ENCODE measurements at regions not wholly inside any gene's neighbourhood (a gene's known extent, or its start where the extent isn't known, plus 50 kb on each side); places are given as distances from the start of the nearest gene placed in this dataset.

DNA sequence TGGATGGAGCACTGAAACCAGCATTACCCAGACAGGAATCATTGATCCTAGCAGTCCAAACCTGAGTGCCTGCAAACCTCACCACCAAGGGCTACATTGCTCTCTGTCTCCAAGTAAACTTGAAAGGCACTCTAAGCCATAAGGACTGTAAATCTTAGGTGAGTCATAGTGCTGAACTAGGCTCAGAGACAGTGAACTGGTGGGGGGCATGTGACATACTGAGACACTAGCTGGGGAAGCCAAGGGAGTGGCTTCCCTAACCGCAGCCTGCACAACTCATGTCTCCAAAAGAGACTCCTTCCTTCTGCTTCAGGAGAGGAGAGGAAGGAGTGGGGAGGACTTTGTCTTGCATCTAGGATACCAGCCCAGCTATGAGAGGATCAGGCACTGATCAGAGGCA lies 235.5 kb upstream of the ACTRT1 start:
- no peak for TF ChIP-seq EZH2phosphoT487 (IDR thresholded peaks at IDR 0.05)
- TF ChIP-seq, protein P1, sequence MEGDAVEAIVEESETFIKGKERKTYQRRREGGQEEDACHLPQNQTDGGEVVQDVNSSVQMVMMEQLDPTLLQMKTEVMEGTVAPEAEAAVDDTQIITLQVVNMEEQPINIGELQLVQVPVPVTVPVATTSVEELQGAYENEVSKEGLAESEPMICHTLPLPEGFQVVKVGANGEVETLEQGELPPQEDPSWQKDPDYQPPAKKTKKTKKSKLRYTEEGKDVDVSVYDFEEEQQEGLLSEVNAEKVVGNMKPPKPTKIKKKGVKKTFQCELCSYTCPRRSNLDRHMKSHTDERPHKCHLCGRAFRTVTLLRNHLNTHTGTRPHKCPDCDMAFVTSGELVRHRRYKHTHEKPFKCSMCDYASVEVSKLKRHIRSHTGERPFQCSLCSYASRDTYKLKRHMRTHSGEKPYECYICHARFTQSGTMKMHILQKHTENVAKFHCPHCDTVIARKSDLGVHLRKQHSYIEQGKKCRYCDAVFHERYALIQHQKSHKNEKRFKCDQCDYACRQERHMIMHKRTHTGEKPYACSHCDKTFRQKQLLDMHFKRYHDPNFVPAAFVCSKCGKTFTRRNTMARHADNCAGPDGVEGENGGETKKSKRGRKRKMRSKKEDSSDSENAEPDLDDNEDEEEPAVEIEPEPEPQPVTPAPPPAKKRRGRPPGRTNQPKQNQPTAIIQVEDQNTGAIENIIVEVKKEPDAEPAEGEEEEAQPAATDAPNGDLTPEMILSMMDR (IDR thresholded peaks at IDR 0.05), result no peak
